NOMO-1 treated with dmso at 0.1 percent for 144 hours (cell line): ENCODE measurements at regions not wholly inside any gene's neighbourhood (a gene's known extent, or its start where the extent isn't known, plus 50 kb on each side); places are given as distances from the start of the nearest gene placed in this dataset.
A peak's percentile ranks its signal among the peaks of the same experiment; 100 is the strongest.
"Not testable (repeated sequence)": the region's sequence is repeated elsewhere in the genome, so short reads cannot be mapped to it uniquely, and the experiment has no call there.

Experiments used
- DNase-seq: peaks from one replicate; lab custom pipeline; 2025; ENCODE audit not compliant: unreplicated experiment; lab: John Stamatoyannopoulos, UW

DNA sequence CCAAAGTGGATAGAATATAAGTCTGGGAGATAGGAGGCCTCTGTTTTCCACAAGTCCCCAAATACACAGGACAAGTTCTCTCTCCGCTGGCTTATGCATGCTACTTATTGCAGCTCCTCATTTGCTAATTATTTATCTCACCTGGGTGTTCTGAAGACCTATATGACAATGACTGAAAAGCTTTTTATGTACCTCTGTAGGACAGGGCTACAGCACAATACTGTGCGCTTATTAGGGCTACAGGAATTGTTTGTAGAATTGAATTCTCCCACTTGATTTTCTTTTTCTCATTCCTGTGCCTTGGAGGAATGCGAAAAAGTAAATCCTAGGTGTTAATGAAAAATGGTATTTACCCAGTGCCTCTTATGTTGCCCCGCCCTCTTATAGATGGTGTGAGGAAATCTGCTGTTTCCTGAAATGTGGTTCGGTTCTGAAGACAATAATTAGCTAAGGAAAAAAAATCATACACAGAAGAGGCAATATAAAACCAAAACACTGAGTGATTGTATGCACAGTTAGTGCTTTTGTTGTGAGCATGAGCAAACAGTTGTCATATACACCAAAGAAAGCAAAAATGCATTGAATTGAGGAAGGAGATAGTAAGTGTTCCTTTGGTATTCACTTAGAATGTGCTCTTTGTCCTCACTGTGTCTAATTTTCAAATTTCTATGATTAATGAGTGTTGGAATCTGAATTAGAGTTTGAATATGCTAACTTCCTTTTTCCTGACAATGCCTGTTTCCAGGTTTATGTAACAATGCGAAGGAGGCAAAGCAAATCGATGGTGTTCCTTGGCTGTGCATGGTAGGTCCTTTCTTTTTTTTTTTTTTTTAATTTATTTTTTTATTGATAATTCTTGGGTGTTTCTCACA lies 78.7 kb upstream of the PNPT1 start:
- DNase-seq = no peak

DNA sequence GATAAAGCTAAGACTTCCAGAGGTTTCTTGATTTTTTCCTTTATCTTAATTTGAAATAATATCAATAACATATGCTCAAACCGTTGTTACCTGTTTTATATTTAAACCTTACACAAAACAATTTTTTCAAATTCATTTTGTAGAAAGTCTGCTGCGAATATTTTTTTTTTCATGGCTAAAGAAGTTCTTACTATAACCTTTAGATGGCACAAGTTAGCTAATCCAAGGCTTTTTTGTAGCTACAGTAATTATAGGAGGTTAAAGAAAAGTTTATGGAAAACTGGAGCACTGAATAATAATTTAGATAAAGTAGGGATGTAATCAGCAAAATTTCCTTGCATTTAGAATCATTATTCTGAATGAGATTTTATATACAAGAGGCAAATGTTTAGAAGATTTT lies 78.0 kb upstream of the PNPT1 start:
- peak; percentile 22 for DNase-seq

DNA sequence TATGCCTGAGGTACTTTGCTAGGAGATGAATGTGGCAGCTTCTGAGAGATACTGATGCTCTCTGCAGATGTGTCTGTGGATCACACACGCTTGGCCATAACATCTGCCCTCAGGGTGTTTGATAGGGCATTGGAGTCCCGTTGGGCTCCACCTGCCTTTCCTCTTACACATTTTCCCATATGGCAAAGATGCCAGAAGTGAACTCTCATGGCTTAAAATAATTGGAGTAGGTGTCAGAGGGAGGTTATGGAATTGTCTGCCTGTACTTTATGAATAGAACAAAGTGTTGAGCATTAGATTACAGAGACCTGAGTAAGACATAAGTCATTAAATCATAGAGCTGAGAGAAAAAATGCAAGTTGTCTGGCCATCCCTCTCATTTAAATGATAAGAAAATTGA lies 75.3 kb upstream of the PNPT1 start:
- DNase-seq = no peak

DNA sequence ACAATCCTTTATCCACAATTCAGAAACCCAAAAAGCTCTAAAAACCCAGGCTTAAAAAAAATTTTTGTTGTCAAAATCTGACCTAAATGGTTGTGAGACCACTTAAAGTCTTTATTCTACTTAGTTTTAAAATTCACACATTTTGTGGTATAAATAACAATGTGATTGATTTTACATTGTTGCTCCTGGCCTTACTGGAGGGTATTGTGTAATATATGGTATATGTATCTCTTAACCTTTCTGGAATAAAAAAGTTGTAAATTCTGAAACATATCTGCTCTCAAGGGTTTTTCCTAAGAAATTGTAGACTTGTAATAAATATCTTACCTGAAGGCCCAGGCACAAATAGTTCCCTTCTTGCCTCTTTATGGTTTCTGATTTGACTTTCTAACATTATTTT lies 73.3 kb upstream of the PNPT1 start:
- DNase-seq = no peak

DNA sequence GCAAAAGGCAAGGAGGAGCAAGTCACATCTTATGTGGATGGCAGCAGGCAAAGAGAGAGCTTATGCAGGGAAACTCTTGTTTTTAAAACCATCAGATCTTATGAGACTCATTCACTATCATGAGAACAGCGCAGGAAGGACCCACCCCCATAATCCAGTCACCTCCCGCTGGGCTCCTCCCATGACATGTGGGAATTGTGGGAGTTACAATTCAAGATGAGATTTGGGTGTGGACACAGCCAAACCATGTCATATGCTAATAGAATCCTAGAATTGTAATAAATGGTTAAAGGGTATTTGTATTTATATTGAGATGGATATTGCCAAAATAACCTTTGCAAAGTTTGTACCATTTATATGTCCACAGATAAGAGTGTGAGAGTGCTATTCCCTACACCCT lies 72.1 kb upstream of the PNPT1 start:
- not testable (repeated sequence) for DNase-seq

DNA sequence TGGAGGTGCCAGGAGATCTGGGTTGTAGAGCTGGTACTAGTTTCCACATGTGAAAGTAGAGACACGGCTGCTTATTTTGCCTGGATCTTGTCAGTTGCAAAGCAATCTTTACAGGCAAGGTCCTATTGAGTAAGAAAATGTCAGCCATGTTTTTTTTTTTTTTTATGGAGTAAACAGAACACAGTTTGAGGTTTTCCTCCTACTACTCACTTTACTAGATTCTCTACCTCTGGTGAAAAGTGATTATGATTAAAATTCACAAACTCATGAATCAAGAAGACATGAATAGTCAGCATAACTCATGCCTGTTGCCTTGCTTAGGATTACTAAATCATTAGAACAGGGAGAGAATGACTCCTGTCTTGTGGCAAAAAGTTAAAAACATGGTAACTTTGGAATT lies 70.1 kb upstream of the PNPT1 start:
- DNase-seq = no peak

DNA sequence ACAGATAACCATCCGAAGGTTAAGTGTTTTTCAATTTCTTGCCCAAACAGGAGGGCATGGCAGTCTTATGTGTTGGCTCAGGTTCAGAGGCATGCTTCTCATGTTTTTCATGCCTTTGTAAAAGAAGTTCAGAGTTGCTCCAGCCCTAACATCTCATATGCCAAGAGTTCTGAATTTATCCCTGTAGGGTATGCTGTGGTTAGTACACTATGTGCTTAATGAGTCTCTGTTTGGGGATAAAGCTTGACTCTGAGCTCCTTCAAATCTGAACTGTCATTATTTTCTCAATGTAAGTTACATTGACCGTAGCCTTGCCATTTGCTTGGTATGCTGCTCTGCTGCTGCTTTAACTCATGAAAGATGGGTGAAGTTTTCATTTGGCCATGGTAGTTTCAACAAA lies 67.9 kb upstream of the PNPT1 start:
- no peak for DNase-seq

DNA sequence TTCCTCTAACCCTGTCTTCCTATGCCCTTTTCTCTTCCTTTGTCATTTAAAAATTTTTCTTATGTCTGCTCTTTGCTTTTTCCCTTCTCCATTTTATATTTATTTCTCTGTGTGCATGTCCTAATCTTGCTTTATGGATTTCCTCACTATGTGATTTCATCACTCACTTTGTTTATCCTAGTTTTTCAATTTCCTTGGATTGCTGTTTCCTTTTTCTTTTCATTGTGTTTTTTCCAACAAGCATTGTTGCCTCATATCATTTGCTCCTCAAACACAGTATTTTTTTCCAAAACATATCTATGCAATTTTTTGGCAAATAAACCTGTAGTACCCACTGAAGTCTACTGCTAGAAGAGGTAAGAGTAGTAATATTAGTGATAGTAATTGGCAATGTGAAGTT lies 67.4 kb upstream of the PNPT1 start:
- no peak for DNase-seq

DNA sequence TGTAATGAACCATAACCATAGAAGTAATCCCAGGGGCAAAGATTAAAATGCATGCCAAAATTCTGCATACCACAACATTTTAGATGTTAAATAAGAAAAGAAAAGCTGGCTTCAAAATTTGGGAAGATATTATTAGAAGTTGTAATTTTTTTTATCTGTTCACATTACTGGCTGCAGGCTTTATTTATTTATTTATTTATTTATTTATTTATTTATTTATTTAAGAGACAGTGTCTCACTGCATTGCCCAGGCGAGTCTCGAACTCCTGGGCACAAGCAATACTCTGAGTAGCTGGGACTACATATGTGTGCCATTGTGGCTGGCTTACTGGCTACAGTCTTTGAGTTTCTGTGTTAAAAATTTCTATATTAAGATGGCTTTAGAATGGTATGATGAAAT lies 66.5 kb upstream of the PNPT1 start:
- DNase-seq = no peak

DNA sequence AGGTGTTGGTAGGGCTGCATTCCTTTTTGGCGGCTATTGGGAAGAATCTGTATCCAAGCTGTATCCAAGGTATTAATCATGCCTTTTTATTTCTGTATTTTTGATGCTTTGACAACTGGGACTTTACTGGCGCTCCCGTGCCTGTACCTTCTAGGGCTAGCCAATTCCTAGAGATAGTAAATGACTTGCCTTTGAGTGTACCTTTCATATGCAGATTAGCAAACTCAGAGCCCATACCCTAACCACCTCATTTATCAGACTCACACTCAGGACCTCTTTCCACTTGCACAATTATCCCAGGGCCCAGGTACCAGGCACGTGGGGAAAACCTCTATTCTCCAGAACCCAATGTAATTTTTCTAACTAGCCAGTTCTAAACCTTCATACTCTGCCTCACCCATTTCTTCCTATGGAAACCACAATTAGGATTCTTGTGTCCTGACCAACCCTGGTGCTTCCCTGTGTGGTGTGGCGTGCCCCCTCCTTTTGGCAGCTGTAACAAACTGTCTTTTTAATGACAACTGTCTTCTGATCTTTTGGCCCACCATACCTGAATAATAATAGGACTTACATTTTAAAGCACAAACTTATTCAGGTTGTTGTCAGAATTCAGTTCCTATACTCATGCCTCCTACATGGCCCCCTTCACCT lies 65.8 kb upstream of the PNPT1 start:
- no peak for DNase-seq

DNA sequence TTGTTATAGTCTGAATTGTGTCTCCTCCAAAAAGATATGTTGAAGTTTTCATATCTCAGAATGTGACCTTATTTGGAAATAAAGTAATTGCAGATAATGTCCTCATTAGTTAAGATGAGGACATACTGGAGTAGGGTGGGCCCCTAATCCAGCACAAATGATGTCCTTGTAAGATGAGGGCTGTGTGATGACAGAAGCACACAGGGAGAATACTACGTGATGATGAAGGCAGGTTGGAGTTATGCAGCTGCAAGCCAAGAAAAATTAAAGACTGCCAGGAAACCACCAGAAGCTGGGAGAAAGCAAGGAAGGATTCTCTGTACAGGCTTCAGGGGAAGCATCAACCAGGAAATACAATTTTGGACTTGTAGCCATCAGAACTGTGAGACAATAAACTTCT lies 58.3 kb upstream of the PNPT1 start:
- DNase-seq = no peak

DNA sequence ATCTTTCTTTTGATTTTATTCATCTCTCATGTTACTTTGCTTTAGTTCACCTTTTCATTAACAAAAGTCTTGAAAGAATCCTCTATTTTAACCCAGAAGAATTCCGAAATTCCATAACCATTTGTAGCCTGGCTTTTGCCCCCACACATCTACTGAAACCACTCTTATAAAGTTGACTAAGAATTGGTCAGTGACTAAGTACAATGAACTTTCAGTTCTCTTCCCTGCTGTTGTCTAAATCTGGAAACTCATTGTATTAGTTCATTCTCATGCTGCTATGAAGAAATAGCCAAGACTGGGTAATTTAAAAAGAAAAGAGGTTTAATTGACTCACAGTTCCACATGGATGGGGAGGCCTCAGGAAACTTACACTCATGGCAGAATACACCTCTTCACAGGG lies 49.9 kb upstream of the PNPT1 start:
- DNase-seq = no peak
